ENCODE measurements at regions not wholly inside any gene's neighbourhood (a gene's known extent, or its start where the extent isn't known, plus 50 kb on each side); places are given as distances from the start of the nearest gene placed in this dataset.

- no peaks in the 10 kb centered on the region for H3K9me3 ChIP-seq (replicated peaks; ENCODE audit: control insufficient read depth, insufficient read depth, low read length)
- H2AFZ ChIP-seq (ENCODE audit: low read depth, low read length): no peak overlapping the region
- intact Hi-C loops (cut with micrococcal nuclease) (no loop called here), dilution Hi-C loops (cut with MboI; ENCODE audit: extremely low pct_ligation_motif_present, low sequenced_read_pairs) (no loop called here)
- DNase-seq (ENCODE audit: low read depth, low spot score): no peak
- no peak for FAIRE-seq
- CTCF ChIA-PET: no interaction called here
- no peaks in the 10 kb centered on the region for H3K79me2 ChIP-seq (ENCODE audit: control insufficient read depth, insufficient read depth, low read length)
- H3K27ac ChIP-seq (ENCODE audit: insufficient read depth, low read depth, low read length): no peak overlapping the region
- no peaks in the 10 kb centered on the region for H3K27me3 ChIP-seq (ENCODE audit: control insufficient read depth in 2 of 2, insufficient read depth in 2 of 2, low read length in 2 of 2)
- no peak overlapping the region for H3K4me3 ChIP-seq (replicated peaks in 1 of 3; ENCODE audit: insufficient read depth in 1 of 3, low read depth in 1 of 3, low read length in 3 of 3)
- peaks cover under 1% of the 10 kb centered on the region for H3K4me1 ChIP-seq (ENCODE audit: control insufficient read depth, extremely low read depth, insufficient read depth, low read length)
- H3K9me1 ChIP-seq (replicated peaks; ENCODE audit: control insufficient read depth, extremely low read depth, insufficient read depth, low read length): no peaks in the 10 kb centered on the region
- TF ChIP-seq MYC (IDR thresholded peaks at IDR 0.05; ENCODE audit: low read depth, low read length) (no peak), GATA2 (IDR thresholded peaks at IDR 0.05; ENCODE audit: insufficient read depth, insufficient read length, low read depth, low read length) (no peak), POLR2A (IDR thresholded peaks at IDR 0.05; ENCODE audit: low read depth, low read length) (no peak), POLR2AphosphoS5 (IDR thresholded peaks at IDR 0.05; ENCODE audit: insufficient read depth, low read depth, low read length) (no peak), JUN (IDR thresholded peaks at IDR 0.05; ENCODE audit: borderline replicate concordance, insufficient read depth, insufficient read length, low read depth) (no peak), EZH2 (IDR thresholded peaks at IDR 0.05; ENCODE audit: borderline replicate concordance, low read depth, low read length, severe bottlenecking) (no peak), FOS (IDR thresholded peaks at IDR 0.05; ENCODE audit: borderline replicate concordance, insufficient read depth, low read length) (no peak), CTCF (IDR thresholded peaks at IDR 0.05; ENCODE audit: extremely low read depth in 1 of 2, insufficient read depth in 1 of 2, low read depth in 1 of 2, low read length in 2 of 2) (no peak)
- TF ChIP-seq, protein P1, sequence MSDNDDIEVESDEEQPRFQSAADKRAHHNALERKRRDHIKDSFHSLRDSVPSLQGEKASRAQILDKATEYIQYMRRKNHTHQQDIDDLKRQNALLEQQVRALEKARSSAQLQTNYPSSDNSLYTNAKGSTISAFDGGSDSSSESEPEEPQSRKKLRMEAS (IDR thresholded peaks at IDR 0.05; ENCODE audit: insufficient read depth, insufficient read length): no peak
- no peak overlapping the region for H3K4me2 ChIP-seq (ENCODE audit: insufficient read depth, low read length)
- no peaks in the 10 kb centered on the region for H4K20me1 ChIP-seq (replicated peaks; ENCODE audit: control insufficient read depth, extremely low read depth, insufficient read depth, low read length)
- POLR2A ChIA-PET: no interaction called here
- no TSS peak for BruUV-seq (replicated peaks)
- no peak overlapping the region for H3K9ac ChIP-seq (replicated peaks; ENCODE audit: extremely low read depth, insufficient read depth, low read length)
- H3K36me3 ChIP-seq (ENCODE audit: control insufficient read depth in 2 of 2, extremely low read depth in 1 of 2, insufficient read depth in 2 of 2, low read length in 2 of 2): no peaks in the 10 kb centered on the region
Observed at GRCh38 chr3:177688152-177688551, 490.9 kb upstream of the TBL1XR1 start.
